ENCODE measurements at regions not wholly inside any gene's neighbourhood (a gene's known extent, or its start where the extent isn't known, plus 50 kb on each side); places are given as distances from the start of the nearest gene placed in this dataset.

- TF ChIP-seq EZH2phosphoT487 (IDR thresholded peaks at IDR 0.05; ENCODE audit: borderline replicate concordance, low read depth, low read length): no peak
- no peak for TF ChIP-seq CTCF (conservative IDR thresholded peaks at IDR 0.05; ENCODE audit: low read length)
Observed at GRCh38 chr15:96554541-96554940, 224.0 kb downstream of the NR2F2 start.
